HAP-1 (cell line): ENCODE measurements at regions not wholly inside any gene's neighbourhood (a gene's known extent, or its start where the extent isn't known, plus 50 kb on each side); places are given as distances from the start of the nearest gene placed in this dataset.

Experiments used
- DNase-seq, 2 experiments: peaks; one replicate each; pipeline ENCODE4 v3.0.0-alpha.2; 2016 to 2020; ENCODE audit warnings: low spot score in 2 of 2
- H3K27me3 ChIP-seq: fragments of 250-450 bp; sonication (Bioruptor Pico); 2 replicates; pipeline ENCODE4 v1.5.1; 2020; ENCODE audit warnings: low read depth, mild to moderate bottlenecking, moderate library complexity
- H3K36me3 ChIP-seq: fragments of 250-450 bp; sonication (Bioruptor Pico); replicated peaks from 2 replicates; pipeline ENCODE4 v1.5.1; 2020; ENCODE audit warnings: mild to moderate bottlenecking
- H3K4me1 ChIP-seq: fragments of 250-450 bp; sonication (Bioruptor Pico); 2 replicates; pipeline ENCODE4 v1.5.1; 2020; ENCODE audit warnings: mild to moderate bottlenecking
- H3K4me3 ChIP-seq: fragments of 250-450 bp; sonication (Bioruptor Pico); 2 replicates; pipeline ENCODE4 v1.5.1; 2020; ENCODE audit warnings: mild to moderate bottlenecking, moderate library complexity
- H3K9me3 ChIP-seq: fragments of 250-450 bp; sonication (Bioruptor Pico); 2 replicates; pipeline ENCODE4 v1.5.1; 2020; ENCODE audit warnings: mild to moderate bottlenecking, moderate library complexity
- in situ Hi-C: fragments of 300-500 bp; cut with MboI; formaldehyde crosslinking; loops from 3 replicates; pipeline ENCODE4 v1.14.3; 2020; ENCODE audit warnings: low sequenced_read_pairs, inconsistent platforms, mixed read lengths

- Histone ChIP-seq H3K4me3 (no peak overlapping the region), H3K36me3 (no peaks in the 10 kb centered on the region), H3K4me1 (no peaks in the 10 kb centered on the region), H3K27me3 (no peaks in the 10 kb centered on the region), H3K9me3 (no peaks in the 10 kb centered on the region)
- no peak for DNase-seq
- in situ Hi-C loops: no loop called here
These were observed 50.8 kb upstream of the OCM2 start for GRCh38 chr7:98040626-98041360.

GRCh38 chr7:98046816-98047215 lies 56.8 kb upstream of the OCM2 start:
- in situ Hi-C loops: no loop called here
- no peaks in the 10 kb centered on the region for H3K27me3 ChIP-seq
- no peak overlapping the region for H3K4me3 ChIP-seq
- H3K4me1 ChIP-seq: no peaks in the 10 kb centered on the region
- H3K36me3 ChIP-seq: no peaks in the 10 kb centered on the region
- no peaks in the 10 kb centered on the region for H3K9me3 ChIP-seq
- DNase-seq: no peak

GRCh38 chr7:98049034-98049433 lies 57.6 kb upstream of the LMTK2 start:
- in situ Hi-C loops: no loop called here
- Histone ChIP-seq H3K36me3 (no peaks in the 10 kb centered on the region), H3K27me3 (no peaks in the 10 kb centered on the region), H3K9me3 (no peaks in the 10 kb centered on the region), H3K4me1 (no peaks in the 10 kb centered on the region), H3K4me3 (no peak overlapping the region)
- no peak for DNase-seq

GRCh38 chr7:98051118-98051744 lies 55.4 kb upstream of the LMTK2 start:
- Histone ChIP-seq H3K9me3 (no peaks in the 10 kb centered on the region), H3K4me3 (no peak overlapping the region), H3K27me3 (no peaks in the 10 kb centered on the region; the same call in 1 of the 2 replicates), H3K4me1 (no peaks in the 10 kb centered on the region), H3K36me3 (no peaks in the 10 kb centered on the region)
- peak in 1 of 2 experiments; percentile 39 for DNase-seq
- in situ Hi-C loops: no loop called here

GRCh38 chr7:98054585-98054984 lies 52.1 kb upstream of the LMTK2 start:
- in situ Hi-C loops: no loop called here
- Histone ChIP-seq H3K36me3 (no peaks in the 10 kb centered on the region), H3K4me1 (no peaks in the 10 kb centered on the region), H3K27me3 (no peaks in the 10 kb centered on the region; the same call in 1 of the 2 replicates), H3K4me3 (no peak overlapping the region), H3K9me3 (no peaks in the 10 kb centered on the region)
- DNase-seq: no peak

- DNase-seq: no peak
- Histone ChIP-seq H3K4me1 (no peaks in the 10 kb centered on the region), H3K4me3 (no peak overlapping the region), H3K36me3 (no peaks in the 10 kb centered on the region), H3K9me3 (no peaks in the 10 kb centered on the region), H3K27me3 (no peaks in the 10 kb centered on the region; the same call in 1 of the 2 replicates)
- in situ Hi-C loops: no loop called here
These were observed 50.1 kb upstream of the LMTK2 start for GRCh38 chr7:98056580-98056979.
